HG03159 (cell line): ENCODE measurements at regions not wholly inside any gene's neighbourhood (a gene's known extent, or its start where the extent isn't known, plus 50 kb on each side); places are given as distances from the start of the nearest gene placed in this dataset.

Experiments used
- ATAC-seq: cut with Tn5 transposase; IDR thresholded peaks from one replicate; pipeline ENCODE4 v1.9.1; 2021; ENCODE audit warnings: mild to moderate bottlenecking, moderate library complexity; ENCODE audit not compliant: unreplicated experiment

DNA sequence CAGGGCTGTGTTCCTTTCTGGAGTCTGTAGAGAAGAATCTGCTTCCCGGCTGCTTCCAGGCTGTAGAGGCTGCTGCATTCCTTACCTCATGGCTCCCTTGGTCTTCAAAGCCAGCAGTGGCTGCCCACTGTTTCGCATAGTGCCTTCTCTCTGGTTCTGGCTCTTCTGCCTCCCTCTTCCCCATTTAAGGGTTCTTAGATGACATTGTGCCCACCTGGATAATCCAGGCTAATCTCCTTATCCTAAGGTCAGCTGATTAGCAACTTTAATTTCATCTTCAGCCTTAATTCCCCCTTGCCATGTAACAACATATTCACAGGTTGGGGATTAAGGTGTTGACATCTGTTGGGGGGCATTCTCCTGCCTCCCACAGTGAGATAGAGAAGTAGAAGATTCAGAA, 208.6 kb upstream of the TMTC1 start:
- no peak for ATAC-seq

DNA sequence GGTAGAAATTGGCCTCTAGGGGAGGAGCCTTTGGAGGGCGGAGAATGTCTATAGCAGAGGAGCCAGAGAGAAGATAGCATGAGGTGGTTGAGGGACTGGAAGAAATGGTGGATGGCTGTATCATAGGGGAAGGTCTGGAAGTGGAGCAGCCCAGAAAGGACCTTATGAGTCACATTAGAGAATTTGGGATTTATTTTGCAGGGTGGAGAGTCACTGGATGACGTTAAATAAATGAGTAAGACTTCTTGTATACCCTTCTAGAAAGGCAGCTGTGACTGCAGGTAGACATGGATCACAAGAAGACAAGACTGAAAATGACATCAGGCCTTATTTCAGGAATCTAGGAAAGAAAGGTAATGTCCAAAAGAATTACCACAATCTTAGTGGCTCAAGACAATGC, 208.2 kb upstream of the TMTC1 start:
- ATAC-seq: no peak

DNA sequence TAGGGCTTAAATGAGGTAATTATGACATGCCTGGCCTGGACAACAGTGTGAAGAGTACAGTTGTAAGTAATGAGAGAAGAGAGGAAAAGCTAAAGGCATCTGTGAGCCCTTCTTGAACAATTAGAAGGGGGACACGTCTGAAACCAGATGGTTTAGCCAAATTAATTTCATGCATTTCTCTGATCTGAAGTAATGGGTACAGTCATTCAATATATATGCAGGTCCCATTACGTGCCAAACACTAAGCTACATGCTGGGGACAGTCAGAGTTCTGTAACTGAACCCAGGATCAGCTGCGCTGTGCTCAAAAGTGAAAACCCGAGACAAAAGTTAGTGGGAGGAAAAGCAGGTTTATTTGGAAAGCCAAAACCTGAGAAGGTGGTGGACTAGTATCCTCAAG, 207.2 kb upstream of the TMTC1 start:
- no peak for ATAC-seq

DNA sequence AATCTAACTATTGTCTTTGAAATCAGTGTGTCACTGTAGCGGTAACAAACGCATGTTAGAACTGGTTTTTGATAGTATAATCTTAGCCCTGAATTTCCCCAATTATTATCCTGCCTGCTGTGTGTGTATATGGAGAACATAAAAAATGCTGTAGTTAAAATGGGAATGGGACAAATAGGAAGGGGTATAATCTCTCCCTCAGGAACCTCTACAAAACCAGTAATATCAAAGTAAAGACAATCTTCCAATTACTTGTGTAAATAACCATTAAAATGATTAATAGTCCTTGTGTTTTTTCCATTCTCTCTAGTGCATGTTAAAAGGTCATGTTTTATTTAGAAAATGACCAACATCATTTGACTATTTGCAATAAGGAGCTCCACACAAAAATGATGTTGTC, 200.1 kb upstream of the TMTC1 start:
- ATAC-seq: no peak

DNA sequence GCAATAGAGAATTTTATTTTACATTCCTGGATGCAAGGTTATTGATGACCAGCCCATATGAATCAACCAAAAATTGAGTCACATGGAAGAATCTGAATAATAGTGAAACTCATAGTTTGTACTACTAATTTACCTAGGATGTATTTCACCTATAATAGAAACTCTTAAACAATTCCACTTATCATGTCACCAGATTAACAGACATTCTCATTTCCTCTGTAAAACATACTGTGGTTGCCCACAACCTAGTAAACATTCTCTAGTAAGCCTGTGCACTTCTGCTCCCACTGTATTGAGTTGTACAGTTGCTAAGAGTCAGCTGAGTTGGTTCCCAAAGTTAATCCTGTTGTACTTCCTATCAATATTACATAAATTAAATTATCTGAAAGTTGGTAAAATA, 196.6 kb upstream of the TMTC1 start:
- no peak for ATAC-seq

DNA sequence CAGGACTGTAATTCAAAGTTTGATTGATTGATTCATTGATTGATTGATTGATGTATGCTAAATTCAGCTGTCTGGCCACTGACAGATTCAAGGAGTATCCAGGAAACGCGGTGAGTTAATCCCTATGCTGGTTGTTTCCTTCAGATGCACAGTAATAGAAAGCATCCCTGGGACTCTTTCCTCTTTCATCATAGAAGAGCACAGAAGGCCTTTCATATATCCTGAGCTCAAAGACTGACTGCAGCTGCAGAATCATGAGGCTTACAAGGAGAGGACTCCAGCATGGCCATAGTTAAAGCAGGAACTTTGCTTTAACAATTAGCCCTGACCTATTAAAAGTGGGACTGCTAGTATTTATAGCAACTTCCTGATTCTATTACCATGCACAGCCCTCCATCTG, 187.7 kb upstream of the TMTC1 start:
- ATAC-seq: no peak

DNA sequence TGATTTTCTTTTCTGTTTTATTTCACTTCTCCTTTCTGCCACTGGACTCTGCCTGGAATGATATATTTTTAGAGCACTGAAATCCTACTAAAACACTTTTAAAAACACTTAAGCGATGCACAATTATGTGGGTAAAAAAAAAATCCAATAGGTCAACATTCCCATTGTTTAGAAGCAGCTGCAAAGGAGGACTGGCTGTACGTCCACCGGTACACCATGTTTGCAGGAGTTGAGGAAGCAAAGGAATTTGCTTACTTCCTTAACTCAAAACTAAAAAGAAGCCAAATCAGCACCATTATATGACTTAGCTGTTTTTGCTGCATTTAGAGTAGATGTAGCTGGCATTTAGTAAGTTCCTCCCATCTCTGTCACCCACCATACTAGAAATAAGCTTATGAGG, 186.8 kb upstream of the TMTC1 start:
- ATAC-seq: no peak

DNA sequence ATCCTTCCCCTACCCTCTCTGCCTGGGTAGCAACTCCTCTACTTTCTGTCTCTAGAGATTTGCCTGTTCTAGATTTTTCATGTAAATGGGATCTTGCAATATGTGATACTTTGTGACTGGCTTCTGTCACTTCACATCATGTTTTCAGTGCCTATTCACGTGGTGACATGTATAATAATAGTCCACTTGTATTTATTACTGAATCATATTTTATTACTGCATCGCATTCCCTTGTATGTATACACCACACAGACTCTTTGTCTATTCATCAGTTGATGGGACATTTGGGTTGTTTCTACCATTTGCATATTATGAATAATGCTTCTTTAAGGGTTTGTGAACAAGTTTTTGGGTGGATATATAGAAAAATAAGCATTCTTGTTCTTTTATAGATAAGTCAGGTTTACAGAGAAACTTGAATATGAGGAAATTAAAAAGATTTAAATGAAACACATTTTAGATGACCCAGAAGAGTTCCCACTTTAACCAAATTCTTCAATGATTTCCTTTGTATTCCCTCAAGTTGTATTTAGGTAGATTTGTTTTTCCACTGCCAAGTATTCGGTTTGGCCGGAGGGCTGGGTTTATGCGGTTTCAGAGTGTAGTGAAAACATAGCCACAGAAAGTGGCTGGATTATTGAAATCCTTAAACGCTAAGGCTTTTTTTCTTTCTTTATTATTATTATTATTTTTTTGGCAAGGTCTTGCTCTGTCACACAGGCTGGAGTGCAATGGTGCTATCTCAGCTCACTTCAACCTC, 178.7 kb upstream of the TMTC1 start:
- ATAC-seq: no peak

DNA sequence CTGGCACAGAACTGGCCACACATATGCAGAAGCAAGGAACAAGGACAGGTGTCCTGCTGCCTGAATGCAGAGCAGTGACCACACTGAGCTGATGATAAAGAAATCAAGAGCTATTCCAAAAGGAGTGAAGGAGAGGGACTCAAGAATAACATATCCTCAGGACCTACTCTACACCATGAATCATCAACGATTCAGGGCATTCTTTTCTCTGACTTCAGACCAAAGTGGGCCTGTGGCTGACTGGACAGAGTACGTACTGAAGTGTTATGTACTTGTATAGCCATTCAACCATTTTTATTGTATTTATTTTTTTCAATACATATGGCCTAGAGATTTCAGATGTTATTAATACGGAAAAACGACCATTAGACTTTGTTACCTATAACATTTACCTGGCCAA, 177.5 kb upstream of the TMTC1 start:
- no peak for ATAC-seq

DNA sequence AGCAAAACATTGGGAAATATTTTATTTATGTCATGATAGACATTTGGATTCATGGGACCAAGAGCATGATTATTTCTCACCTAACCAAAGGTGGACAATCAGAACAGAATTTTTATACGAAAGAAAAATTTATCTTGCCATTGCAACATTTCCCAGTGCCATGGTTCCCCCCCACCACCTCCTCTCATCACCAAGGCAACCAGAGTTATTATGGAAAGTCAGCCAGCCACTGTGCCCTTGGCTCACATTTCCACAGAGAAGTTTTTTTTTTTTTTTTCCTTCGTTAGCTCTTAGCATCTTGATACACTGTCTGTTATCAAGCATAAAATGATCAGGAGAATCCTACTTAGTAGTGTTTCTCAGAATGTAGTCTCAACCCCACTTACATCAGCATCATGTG, 176.4 kb upstream of the TMTC1 start:
- ATAC-seq: no peak

DNA sequence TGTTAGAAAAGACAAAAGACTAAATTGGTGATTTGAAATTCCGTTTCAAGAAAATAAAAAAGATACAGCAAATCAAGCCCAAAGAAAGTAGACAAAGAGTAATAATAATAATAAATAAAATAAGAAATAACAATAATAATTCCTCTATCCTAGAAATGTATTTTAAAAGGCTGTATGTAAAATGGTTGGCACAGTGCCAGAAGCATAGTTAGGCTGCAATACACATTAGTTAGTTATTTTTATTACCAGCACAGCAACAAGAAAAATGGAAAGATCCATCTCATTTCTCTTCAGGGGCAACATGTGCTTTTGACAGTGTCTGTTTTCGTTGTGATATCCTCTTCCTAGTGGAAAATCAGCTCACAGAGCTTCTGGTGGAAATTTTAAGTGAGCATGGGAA, 174.1 kb upstream of the TMTC1 start:
- no peak for ATAC-seq

DNA sequence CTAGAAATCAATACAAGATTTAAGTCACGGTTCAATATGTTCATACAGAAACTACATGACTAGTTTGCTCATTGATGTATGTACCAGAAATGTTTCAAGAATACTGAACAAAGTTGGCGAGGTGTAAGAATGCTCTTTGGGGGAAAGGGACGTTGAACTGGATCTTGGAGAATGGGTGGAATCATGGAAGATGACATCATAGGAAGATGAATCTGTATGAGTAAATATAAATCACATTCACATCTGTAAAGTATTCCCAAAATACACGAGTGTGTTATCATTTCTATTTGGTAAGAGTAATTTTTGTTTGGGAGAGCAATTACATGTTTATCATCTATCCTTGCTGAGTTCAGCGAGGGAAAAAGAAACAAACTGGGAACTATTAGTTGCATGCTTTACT, 162.2 kb upstream of the TMTC1 start:
- no peak for ATAC-seq

DNA sequence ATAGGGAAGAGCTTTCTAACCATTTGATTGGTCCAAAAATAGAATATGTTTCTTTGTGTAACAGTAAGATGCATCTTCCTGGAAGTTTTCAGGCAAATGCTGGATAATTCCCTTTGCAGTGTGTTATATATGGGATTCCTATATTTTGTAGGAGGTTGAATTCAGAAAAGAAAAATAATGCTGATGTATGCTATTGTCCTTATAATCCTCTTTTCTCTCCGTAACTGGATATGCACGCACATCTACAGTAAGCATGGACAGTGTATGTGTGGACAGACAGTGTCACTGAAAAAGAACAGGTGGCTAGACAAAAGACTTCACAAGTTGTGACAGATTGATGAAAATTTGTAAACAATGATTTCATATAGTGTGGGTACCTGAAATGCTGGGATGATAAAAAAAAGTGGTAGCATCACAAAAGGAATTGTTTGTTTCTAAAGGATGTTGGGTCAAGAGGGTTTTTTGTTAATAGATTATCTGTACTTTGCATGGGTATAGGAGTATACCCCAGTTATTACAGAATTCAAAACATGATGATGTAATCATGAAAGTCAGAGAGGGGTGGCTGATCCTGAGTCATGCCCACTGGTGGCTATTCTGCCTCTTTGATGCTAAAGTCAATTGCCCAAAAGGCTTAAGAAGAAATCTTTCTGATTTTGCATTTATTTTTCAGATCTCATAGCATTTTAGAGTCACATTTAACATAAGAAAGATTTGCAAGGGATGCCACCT, 160.7 kb upstream of the TMTC1 start:
- ATAC-seq: no peak

DNA sequence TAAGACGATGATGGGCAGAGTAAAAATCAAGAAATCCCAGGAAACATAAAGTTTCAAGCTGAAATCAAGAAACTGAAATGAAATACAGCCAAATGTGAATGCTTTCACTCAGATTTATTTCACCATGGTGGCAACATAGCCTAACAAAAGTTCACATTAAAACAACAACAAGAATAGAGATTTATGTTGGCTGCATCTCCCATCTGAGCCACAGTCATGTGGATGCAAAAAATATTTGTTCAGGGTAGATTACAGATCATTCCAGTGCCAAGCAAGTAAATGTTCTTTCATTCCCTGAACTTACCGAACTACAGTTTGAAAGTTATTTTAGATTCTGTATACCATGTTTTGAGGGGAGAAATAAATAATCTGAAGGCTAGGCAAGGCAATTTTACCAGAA, 159.9 kb upstream of the TMTC1 start:
- ATAC-seq: no peak

DNA sequence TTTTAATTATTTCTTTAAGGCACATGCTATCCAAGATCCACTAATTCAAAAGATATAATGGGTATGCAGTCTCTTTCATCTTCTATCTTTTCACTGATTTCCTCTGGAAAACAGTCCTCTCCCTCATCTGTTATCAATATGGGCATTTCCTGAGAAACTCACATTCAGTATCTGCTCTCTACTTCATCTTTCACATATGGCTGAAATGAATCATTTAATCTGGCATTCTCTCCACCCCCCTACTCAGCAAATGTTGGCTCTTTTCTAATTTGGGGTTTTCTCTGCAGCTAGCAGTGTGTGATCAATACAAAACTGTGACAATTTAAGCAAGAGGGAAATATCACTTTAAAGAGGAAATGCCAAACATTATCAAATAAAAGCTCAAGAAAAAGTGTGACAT, 157.1 kb upstream of the TMTC1 start:
- no peak for ATAC-seq

DNA sequence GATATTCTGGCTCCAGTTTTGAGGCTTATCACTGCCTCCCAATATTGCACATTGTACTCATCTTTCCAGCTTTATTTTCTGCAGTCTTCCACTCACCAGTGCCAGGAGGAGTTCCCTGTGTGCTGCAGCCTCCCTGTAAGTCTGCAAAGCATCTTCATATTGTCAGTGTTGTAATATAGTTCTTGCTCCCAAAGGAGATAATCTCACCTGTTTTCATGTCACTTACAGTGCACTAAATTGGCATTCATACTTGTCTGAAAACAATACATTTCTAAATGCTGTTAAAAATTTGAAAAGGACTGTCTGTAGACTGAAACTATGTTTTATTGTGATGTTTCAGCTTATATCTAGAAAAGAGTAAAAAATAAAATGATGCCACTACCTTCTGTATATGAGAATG, 146.8 kb upstream of the TMTC1 start:
- no peak for ATAC-seq

DNA sequence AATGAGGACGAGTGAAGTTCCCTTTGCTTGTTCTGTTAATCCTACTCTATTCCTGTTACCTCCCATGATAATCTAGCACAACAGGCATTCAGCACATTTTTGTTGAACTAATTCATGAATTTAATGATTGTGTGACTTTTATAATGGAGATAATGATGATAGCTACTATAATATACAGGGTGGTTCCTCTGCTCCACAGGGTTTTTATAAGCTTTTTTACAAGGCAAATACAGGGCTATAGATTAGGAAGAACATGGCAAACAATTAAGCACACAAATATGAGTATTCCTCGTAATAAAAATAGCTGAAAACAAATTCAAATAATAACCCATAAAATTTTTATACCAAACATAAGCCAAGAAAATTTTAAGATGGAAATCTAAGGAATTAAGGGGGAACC, 145.6 kb upstream of the TMTC1 start:
- no peak for ATAC-seq

DNA sequence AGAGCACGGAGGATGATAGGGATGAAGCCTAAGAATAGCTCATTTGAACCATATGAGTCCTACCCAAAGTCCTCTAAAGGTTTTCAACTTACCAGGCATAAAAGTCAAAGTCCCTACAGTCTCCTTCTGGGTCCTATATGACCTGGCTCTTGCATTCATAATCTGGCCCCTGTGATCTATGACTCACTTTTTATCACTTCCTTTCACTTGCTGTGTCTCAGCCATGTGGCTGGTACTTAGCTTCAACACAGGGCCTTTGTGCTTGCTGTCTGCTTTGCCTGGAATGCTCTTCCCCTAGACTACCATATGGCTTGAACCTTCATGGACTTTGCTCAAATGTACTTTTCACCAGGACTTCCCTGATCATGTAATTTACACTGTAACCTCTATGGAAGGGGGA, 137.6 kb upstream of the TMTC1 start:
- no peak for ATAC-seq

DNA sequence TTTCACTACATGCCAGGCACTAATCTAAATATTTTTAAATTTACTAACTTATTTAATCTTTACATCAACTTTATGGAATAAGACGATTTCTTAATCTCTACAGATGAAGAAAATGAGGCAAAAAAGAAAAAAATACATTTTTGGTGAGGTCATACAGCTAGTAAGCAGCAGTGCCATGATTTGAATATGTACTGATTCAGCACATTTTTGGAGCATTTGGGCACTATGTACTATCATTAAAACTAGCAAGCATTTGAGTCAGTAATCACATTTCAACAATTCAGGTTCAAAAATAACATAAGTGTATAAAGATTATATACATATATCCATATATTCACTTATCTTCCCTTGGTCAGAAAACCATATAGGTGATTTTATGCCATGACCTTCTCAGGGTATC, 124.4 kb upstream of the TMTC1 start:
- ATAC-seq: no peak

DNA sequence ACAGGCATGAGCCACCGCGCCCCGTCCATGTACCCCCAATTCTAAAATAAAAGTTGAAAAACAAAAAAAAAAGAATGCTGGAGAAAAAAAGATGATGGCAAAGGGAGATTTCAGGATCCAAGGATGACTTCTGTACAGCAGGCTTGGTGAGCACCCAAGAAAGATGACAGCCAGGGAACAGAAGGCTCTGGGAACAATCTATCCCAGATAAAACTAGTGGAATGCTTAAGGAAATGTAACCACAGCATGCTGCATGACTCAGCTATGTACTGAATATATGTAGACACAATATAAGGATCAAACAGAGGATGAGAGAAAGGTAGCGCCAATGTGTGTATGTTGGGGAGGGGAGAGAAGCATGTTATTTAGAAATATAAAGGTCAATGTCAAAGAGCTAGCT, 123.7 kb upstream of the TMTC1 start:
- no peak for ATAC-seq

DNA sequence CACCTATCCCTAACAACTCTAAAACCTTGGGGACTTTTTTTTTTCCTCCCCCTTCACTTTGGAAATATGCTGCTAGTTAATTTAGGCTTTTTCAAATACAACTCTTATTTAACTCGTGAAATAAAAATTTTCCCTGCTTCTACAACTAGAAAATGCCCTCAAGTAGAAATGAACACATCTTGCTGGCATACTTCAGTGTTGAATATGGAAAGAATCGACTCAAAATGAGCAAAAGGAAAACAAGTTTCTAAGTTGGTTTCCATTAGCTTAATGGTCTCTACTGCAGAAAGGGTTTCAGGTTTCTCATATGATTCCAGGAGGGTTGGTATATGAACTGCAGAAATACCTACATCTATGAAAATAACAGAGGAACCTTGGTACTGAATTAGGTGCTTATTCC, 118.3 kb upstream of the TMTC1 start:
- no peak for ATAC-seq

DNA sequence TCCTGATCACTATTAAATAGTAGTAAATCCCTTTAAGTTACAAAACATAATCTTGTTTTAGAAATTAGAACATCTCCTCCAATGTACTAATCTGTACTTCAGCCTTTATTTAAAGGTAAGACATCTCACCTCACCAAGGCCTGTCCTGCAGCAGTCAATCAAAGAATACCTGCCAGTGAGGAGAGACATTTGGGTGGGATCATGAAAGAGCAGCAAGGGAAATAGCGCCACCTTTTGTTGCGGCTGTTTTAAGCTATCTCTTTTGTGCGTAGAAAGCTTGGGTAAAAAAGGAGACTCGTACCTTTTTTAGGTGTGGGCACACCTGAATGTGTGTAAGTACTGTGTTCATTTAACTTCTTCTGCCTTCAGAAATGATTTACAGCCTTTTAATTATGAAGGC, 117.8 kb upstream of the TMTC1 start:
- ATAC-seq: no peak
